Erythroblast (primary cell): ENCODE measurements at regions not wholly inside any gene's neighbourhood (a gene's known extent, or its start where the extent isn't known, plus 50 kb on each side); places are given as distances from the start of the nearest gene placed in this dataset.
"Not testable (repeated sequence)": the region's sequence is repeated elsewhere in the genome, so short reads cannot be mapped to it uniquely, and the experiment has no call there.

Source experiments
- DNase-seq, 2 experiments: peaks; one replicate each; lab custom pipeline; 2025; lab: John Stamatoyannopoulos, UW
- GATA1 ChIP-seq: IDR thresholded peaks from 2 replicates; pipeline ENCODE4 v1.6.1; 2011; ENCODE audit warnings: low read depth, mild to moderate bottlenecking, control low read depth, low read length, moderate library complexity
- POLR2A ChIP-seq: IDR thresholded peaks from 2 replicates; pipeline ENCODE4 v1.6.1; 2011; ENCODE audit warnings: mild to moderate bottlenecking, low read length

- TF ChIP-seq POLR2A (no peak), GATA1 (no peak)
- DNase-seq, result no peak
These were observed 122.0 kb upstream of the TMEM170B start for GRCh38 chr6:11415557-11415956.

GRCh38 chr6:11414176-11414963, 123.2 kb upstream of the TMEM170B start:
- TF ChIP-seq GATA1, result no peak
- TF ChIP-seq POLR2A, result no peak
- no peak for DNase-seq

- no peak for TF ChIP-seq POLR2A
- TF ChIP-seq GATA1, result no peak
- DNase-seq, result no peak
These were observed 123.8 kb upstream of the TMEM170B start for GRCh38 chr6:11413728-11414127.

- TF ChIP-seq GATA1 (no peak), POLR2A (no peak)
- no peak for DNase-seq
These were observed 124.3 kb upstream of the TMEM170B start for GRCh38 chr6:11413117-11413687.

- TF ChIP-seq GATA1 (no peak), POLR2A (no peak)
- DNase-seq, result no peak
These were observed 124.9 kb upstream of the TMEM170B start for GRCh38 chr6:11412616-11413015.

DNA sequence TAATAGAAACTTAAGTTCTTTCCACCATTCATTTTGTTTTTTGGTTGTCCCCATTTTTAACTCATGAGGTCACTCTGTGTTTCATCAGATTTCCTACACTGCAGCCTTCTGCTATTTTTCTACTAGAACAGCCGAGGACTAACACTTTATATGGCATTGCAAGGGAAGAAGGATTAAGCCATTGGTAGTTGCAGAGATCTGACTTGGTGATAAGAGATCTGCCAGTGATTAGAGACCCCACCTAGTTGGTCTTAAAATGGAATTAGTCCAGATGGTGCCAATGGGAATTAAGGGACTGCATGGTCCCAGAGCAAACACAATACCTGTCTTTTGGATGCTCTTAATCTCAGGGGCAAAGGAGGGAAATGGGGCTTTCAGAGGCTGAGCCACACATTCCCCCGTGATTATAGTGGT, 125.5 kb upstream of the TMEM170B start:
- no peak for TF ChIP-seq GATA1
- TF ChIP-seq POLR2A, result no peak
- DNase-seq, result no peak

DNA sequence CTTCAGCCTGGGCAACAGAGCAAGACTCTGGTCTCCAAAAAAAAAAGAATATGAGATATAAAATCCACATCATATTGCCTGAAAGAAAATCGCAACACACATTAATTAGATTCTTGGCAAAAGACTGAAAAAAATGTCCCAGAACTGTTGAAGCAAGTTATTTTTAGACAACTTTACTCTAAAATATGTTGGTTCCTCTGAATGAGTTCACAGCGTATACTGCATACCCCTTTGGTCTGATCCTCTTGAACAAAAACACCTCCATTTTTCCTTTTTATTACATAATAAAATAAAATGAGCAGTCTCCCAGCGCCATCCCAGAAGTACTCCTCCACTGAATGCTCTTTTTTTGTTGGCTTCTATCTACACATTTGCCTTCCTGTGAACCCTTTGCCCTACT, 126.0 kb upstream of the TMEM170B start:
- no peak for TF ChIP-seq GATA1
- no peak for TF ChIP-seq POLR2A
- DNase-seq, result no peak

- no peak for DNase-seq
- TF ChIP-seq POLR2A (no peak), GATA1 (no peak)
These were observed 126.8 kb upstream of the TMEM170B start for GRCh38 chr6:11410539-11411307.

DNA sequence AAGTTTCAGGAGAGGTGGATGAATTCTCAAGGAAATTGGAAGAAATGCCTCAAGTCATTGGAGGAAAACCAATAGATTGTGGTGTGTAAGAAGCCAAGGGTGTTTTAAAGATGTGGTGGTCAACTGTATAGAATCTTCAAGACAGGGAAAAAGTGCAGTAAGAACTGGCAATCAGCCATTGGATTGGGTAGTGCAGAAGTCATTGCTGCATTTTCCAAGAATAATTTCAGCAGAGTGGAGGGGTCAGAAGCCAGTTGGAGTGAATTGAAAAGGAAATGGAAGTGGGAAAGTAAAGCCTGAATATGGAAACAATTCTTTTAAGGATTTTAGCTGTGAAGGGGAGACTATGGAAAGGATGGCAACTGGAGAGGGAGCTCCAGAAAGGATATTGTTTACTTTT, 128.2 kb upstream of the TMEM170B start:
- DNase-seq, result no peak
- TF ChIP-seq GATA1, result no peak

DNA sequence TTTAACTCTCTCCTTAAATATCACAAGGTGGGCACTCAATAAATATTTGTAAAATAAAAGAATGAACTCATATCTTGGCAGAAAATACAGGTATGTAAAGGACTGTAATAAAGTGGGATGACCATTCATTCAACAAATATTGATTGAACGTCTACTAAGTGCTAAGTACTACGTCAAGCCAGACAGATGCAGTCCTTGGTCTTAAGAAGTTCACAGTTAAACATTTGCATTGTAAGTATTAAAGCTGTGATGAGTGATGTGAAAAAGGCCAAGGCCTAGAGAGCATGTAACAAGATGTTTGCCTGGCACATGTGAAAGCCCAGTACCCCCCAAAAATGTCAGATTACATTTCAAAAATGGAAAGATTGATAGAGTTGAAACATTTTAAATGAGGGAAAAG, 130.1 kb upstream of the TMEM170B start:
- no peak for TF ChIP-seq POLR2A
- no peak for TF ChIP-seq GATA1
- no peak for DNase-seq

DNA sequence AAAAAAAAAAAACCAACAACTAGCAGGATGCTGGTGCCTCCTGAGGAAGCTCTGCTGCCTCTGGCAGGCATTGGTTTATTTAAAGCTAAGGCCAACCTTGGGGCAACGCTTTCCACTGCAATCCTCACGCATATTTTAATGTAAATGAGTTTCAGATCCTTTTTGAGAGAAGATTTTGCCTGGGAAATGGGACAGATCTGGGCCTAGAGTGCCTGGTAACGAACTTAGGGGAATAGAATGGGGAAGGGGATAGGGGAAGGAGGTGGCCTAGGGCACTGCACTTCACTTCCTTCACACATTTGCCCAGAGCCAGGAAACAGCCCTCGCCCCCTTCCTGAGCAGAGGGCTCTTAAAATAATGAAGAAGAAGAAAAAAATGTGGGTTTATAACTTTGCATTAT, 132.7 kb upstream of the TMEM170B start:
- TF ChIP-seq POLR2A, result no peak
- no peak for TF ChIP-seq GATA1
- no peak for DNase-seq

- no peak for DNase-seq
- TF ChIP-seq POLR2A, result no peak
- TF ChIP-seq GATA1, result no peak
These were observed 133.5 kb upstream of the TMEM170B start for GRCh38 chr6:11404081-11404480.

GRCh38 chr6:11403035-11403601, 134.4 kb upstream of the TMEM170B start:
- TF ChIP-seq GATA1 (no peak), POLR2A (no peak)

GRCh38 chr6:11402581-11402980, 135.0 kb upstream of the TMEM170B start:
- not testable (repeated sequence) for DNase-seq

More at GRCh38 chr6:11403035-11403601, 134.4 kb upstream of the TMEM170B start:
- DNase-seq, result no peak

GRCh38 chr6:11401954-11402353, 135.6 kb upstream of the TMEM170B start:
- not testable (repeated sequence) for DNase-seq
